Glomerular visceral epithelial cell (primary cell): ENCODE measurements at regions not wholly inside any gene's neighbourhood (a gene's known extent, or its start where the extent isn't known, plus 50 kb on each side); places are given as distances from the start of the nearest gene placed in this dataset.
"Not testable (repeated sequence)": the region's sequence is repeated elsewhere in the genome, so short reads cannot be mapped to it uniquely, and the experiment has no call there.

Source experiments
- DNase-seq: peaks from one replicate; pipeline ENCODE4 v3.0.0-alpha.2; 2016; ENCODE audit errors: extremely low spot score

DNA sequence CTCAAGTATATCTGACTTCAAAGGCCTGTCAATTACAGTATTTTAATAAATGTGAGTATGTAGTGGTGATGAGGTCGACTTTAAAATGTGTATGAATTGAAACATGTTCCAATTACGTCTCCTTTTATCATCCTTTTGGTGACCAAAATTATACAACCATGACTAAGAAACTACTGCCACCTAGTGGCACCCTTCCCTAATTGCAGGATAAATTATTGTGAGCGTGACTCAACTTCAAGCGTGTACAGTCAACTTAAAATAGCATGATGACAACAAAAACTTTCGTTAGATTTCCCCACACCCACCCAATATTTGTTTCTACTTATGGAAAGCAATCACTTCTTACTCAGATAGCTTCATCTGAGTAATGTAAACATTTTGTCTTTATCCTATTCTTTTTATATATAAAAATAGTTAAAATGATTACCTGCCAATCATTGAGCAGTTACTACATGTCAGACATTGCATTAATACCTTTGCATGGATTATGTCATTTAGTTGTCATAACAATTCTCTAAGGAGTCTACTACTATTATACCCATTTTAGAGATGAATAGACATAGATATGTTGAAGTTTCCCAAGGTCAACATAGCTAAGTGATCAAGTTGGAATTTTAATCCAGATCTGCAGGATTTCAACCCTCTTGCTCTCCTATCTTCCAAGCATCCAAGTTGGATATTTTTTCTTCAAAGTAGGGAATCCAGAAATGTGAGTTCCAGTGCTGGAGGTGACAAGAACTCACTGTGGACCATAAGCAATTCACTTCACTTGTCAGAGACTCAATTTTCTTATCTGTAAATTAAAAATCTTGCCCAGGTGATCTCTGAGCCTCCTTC is 106.0 kb downstream of the MEX3B start:
- no peak for DNase-seq

DNA sequence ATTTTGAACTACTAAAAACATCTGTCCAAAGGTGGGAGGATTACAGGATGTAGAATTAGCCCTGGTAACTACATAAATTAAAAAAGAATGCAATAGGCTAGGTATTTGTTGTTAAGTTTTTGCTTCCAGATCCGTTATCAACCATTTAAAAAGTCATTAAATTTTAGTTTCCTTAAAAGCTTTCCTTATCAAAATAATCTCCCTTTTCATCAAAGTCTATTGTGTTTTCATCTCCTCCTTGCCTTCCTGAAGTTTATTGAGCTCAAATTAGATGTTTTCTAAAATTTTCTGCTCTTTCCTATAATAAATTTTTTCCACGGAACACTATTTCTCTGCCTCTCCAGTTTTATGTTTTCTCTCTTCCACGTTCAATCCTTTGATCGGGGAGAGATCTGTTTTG is 108.6 kb downstream of the MEX3B start:
- no peak for DNase-seq

DNA sequence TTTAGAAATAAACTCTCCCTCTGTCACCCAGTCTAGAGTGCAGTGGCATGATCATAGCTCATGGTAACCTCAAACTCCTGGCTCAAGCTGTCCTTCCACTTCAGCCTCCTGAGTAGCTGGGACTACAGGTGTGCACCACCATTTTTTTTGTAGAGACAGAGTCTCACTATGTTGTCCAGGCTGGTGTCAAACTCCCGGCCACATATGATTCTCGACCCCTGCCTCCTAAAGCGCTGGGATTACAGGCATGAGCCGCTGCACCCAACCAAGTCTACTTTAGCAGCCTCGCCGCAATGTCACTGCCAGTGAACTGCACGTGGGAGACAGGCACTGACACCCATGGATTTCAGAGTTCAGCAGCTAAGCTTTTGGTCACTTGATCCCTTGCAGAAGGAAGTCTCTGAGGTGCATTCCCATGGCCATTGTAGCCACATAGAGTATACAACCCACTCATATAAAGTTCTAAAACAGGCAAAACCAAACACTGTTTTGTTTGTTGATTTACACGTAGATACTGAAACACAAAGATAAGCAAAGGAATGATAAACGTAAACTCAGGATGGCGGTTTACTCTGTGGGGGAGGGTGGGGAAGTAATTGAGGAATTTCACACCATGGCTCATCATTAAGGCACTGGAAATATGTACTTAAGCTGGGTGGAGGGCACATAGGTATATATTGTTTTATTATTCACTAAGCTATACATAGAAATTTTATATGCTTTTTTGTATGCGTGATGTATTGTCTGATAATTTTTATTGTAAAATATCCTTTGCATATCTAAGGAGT is 115.0 kb downstream of the MEX3B start:
- DNase-seq = no peak

DNA sequence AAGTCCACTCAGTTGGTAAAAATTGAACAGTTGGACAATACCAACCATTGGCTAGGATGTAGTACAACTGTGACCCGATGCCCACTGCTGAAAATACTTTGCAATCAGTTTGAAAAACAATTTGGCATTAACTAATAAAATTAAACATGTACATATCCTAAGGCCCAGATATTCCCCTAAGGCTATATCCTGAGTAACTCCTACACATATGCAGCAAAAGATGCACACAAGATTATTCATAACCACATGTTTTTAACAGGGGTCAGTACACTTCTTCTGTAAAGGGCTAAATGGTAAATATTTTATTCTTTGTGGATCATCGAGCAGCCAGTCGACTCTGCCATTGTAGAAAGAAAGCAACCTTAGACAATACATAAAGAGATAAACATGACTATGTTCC is 116.3 kb downstream of the MEX3B start:
- no peak for DNase-seq

DNA sequence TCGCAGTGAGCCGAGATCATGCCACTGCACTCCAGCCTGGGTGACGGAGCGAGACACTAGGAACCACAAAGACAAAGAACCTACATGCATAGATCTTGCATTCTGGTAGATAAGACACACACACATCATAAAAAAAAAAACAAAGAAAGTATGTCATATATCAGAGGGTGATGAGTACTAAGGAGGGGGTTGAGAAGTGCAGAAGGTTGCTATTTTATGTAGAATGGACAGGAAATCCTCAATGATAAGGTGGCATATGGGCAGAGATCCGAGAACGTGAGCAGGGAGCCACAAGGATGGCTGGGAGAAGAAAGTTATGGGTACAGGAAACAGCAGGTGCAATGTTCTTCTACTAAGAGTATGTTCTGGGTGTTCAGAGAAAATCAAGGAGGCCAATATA is 118.8 kb downstream of the MEX3B start:
- no peak for DNase-seq

DNA sequence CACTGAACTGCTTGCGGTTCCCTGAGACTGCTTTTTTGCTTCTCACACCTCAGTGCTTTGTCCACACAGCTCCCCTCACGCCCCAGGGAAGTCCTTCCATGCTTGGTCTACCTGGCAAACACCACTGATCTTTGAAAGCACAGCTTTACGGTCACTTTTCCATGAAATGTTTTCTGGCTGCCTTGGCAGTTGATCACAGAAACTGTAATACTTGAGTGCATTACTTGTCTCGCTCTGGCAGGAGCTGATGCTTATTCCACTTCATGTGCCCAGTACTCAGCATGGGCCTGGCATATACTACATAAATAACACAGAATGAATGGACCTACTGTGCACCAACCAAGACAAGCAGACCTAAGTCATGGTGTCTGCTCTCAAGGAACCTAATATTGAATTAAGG is 121.1 kb downstream of the MEX3B start:
- no peak for DNase-seq

DNA sequence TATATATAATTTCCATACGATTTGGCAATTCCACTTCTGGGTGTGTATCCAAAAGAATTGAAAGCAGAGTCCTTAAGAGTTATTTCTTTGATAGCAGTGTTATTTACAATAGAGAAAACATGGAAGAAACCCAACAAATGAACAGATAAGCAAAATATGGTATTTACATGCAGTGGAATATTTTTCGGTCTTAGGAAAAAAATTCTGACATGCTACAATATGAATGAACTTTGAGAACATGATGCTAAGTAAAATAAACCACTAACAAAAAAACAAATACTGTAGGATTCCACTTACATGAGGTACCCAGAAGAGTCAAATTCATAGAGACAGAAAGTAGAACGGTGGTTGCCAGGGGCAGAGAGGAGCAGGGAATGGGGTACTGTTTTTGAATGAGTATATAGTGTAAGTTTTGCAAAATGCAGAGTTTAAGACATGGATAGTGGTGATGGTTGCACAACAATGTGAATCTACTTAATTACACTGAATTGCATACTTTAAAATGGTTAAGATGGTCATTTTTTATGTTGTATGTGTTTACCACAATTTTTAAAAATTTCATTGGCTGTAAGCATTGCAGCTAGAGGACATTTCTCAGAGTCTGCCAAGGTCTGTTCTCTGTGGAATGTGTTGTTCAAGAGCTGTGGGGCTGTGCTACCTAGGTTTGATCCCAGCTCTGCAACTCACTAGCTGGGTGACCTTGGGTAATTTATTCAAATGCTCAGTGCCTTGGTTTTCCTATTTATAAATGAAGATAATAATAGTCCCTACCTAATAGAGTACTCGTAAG is 122.1 kb downstream of the MEX3B start:
- DNase-seq = no peak

DNA sequence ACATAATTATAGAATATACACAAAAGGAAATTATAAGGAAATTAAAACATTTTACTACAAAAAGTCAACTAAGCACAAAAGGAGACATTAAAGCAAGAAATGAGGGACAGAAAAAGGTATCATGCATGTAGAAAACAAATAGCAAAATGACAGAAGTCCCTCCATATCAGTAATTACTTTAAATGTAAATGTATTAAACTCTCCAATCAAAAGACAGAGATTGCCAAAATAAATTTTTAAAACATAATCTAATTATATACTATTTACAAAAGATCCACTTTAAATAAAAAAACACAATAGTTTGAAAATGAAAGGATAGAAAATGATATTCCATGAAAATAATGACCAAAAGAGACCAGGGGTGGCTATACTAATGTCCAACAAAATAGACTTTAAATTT is 123.7 kb downstream of the MEX3B start:
- no peak for DNase-seq

DNA sequence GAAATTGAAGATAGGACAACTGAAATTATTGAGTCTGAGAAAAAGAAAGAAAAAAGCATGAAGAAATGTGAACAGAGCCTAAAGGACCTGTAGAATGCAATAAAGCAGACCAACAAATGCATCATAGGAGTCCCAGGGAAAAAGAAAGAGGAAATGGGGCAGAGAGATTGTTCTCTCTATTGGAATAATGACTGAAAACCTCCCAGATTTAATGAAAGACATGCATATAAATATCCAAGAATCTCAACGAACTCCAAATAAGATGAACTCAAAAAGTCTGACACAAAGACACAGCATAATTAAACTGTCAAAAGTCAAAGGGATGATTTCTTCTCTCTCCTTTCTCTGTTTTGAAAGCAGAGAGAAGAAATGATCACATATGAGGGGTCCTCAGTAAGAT is 124.7 kb downstream of the MEX3B start:
- no peak for DNase-seq

DNA sequence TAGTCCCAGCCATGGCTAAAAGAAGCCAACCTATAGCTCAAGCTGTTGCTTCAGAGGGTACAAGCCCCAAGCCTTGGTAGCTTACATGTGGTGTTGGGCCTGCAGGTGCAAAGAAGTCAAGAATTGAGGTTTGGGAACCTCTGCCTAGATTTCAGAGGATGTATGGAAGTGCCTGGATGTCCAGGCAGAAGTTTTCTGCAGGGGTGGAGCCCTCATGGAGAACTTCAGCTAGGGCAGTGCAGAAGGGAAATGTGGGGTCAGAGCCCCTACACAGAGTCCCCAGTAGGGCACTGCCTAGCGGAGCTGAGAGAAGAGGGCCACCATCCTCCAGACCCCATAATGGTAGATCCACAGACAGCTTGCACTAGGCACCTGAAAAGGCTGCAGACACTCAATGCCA is 127.1 kb downstream of the MEX3B start:
- DNase-seq = not testable (repeated sequence)

DNA sequence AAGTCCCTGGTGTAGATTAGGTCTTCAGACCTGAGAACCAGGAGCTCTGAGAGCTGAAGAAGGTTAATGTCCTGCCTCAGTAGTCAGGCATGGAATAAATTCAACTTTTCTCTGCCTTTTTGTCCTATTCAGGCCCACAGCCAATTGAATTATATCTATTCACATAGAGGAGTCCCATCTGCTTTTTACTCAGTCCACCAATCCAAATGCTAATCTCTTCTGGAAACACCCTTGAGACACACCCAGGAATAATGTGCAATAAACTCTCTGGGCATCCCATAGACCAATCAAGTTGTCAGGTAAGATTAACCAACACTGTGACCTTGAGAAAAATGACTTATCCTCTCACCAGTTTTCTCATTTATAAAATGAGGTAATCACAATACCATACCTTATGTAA is 129.4 kb downstream of the MEX3B start:
- DNase-seq = no peak

DNA sequence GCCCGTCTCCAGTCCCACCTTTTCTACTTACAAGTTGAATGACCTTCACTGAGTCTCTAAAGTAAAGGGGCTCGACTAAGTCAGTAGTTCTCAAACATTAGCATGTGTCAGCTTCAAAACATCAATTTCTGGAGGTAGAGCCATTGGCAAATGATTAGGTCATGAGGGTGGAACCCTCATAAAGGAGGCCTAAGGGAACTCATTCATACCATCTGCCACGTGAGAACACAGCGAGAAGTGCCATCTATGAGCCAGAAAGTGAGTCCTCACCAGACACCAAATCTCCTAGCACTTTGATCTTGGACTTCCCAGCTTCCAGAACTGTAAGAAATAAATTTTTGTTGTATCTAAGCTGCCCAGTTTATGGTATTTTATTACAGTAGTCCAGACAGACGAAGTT is 129.8 kb downstream of the MEX3B start:
- no peak for DNase-seq

DNA sequence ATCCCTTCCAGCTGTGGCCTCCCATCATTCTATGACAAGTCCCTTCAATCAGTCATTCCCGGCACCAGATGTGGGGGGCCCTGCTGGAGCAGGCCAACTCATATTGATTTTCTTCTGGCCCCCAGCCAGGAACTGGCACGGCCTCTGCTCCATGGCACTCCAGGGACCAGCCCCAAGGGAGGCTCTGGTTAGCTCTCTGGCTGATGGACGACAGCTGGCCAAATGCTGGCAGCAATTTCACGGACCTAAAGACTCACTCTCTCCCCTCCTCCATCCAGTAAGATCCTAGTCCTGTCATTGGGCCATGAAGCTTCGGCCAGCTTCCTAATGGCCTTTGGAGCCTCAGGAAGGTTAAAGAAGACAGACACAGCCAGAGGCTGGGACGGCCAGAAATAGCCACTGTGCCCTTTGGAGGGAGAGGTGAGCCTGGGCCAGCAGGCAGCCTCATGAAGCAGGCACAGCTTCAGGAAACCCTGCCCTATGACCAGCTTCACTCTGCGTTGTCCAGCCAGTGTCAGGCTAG is 131.0 kb downstream of the MEX3B start:
- DNase-seq = no peak

DNA sequence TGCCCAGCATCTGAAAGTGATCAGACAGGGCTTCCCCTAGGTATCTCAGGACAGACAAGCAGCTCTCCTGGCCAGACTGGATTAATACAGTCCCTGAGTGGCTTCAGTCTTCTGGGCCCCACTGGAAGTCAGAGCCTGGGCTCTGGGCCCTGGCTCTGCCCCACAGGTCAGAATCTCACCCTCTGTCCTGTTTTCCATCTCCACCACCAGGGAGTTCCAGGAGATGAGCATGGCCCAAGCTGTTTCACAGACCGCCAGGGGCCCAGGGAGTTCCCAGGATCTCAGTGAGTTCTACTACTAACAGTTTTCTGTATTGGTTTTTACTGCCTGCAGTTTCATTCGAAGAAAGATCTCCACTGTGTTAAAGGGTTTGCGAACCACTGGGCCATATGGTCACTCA is 131.5 kb downstream of the MEX3B start:
- DNase-seq = no peak

DNA sequence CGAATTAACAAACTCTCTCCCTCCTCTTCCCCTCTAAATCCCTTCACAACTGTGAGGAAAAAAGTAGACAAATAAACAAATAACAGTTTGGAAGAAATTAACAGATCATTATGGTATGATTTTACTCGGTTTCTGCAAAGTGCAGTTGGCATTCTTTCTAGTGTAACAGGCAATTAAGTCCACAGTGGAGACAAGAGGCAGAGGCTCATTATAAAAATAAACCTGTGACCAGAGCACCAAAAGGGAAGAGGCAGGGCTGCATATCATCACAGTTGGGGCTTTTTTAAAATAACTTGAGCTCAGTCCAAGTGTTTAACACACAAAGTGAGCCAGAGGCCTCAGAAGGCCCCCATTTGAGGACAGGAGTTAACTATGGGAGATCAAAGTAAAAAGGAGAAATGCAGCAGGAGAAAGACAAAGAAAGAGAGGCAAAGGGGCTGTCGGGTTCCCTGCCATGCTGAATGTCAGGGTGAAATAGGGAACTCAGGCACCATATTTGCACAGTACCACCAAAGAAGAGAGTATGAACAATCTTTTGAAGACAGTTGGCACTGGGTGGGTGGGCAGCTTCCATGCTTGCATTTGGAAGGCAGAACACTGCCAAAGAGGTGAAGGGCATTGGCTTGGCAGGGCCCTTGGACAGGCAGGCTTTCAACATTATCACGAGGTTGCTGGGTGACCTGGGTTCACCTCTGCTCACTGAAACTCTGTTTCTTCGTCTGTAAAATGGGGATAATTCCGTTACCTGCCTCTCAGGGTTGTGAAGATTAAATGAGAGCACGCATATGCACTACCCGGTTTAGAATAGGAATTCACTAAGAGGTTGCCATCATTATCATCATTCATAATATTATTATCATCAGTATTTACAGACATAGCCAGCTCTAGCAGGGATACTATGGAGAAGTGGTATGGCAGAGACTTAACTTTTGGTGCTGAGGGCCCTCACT is 134.5 kb downstream of the MEX3B start:
- no peak for DNase-seq

DNA sequence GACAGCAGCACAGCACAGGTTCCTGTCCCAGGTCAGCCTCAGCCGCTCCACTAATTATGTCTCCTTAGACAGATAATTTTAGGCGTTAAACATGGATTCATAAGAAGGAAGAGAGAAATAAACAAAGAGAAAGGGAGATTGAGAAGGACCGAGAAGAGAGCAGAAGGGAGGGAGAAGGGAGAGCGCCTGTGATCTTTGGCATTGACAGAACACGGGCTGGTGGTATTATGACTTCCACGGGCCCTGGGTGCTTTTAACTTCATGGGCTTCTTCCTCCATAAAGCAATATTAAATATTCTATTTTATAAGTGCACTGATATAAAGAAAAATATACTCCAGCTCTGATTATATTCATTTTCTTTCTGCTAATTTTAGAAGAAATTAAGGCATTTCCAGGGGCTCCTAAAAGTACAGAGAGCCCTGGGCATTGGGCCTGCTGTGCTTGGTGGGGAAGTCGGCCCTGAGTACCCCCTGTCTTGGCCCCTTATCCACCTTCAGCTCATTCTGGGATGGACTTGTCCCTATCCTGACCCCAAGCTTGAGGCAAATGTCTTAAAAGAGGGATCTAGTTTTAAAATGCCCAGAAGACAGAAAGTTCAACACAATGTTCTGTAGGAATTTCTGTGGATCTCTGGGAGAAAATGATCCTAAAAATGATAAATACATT is 135.3 kb downstream of the MEX3B start:
- no peak for DNase-seq

DNA sequence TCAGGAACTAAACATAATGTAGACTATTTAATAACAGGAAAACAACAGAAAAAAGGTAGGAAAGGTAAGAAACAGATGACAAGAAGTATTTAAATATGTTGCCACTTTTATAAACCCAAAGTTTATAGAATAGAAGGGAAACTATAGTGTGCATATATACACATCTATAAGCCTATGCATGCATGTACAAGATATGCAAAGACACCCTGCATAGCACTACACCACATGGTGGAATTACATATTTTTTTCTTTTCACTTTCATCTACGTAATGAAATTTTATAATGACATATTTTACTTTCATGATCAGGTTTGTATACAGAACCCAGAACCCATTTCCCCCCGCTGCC is 136.8 kb downstream of the MEX3B start:
- no peak for DNase-seq

DNA sequence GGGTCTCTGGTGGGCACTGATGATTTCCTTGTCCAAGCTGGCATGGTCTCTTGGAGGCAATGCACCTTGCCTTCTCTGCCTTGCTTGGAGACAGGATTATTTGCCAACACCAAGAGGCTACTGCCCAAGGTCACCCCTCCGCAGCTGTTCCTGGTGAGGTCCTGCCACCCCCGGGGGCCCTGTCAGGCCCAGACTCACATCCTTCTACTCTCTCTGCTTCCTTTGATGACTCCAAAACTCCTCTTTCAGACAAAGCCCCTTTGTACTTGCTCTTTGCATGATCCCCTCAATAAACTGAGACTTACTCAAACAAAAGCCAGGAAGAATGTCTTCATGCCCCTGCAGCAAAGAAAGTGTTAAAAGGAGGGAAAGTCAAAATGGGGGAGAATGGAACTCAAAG is 137.7 kb downstream of the MEX3B start:
- DNase-seq = no peak

DNA sequence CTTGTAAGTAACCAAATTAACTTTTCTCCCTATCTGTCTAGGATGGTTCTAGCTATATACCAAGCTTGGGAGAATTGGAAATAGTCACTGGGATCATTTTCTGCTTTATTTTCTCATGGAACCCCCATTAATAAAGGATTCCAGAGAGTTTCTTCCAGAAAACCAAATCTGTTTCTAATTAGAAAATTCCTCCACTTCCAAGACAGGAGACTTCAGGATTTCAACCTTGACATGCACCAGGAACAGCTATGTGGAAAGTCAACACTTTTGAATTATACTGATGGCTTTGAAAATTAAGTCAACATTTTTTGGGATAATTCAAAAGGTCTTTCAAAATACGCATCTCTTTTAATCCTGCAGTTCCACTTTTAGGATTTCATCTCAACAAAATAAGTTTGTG is 138.3 kb downstream of the MEX3B start:
- no peak for DNase-seq

DNA sequence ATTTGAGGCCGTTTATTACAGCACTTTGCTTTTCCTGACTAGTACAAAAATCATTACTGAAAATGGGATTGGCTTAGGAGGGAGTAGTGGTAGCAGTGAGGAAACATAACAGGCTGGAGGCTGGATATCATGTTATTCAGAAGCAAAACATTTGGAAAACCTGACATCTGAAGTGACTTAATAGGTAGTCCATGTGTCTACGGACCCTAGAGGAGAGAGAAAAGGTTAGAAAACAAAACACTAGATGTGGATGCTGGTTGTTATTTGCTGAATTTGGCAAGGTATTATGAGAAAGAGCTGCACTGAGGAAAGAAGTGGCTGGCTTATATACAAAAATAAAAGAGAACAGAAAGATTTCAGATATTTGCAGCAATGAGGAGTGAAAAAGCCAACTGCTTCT is 139.9 kb downstream of the MEX3B start:
- DNase-seq = no peak

DNA sequence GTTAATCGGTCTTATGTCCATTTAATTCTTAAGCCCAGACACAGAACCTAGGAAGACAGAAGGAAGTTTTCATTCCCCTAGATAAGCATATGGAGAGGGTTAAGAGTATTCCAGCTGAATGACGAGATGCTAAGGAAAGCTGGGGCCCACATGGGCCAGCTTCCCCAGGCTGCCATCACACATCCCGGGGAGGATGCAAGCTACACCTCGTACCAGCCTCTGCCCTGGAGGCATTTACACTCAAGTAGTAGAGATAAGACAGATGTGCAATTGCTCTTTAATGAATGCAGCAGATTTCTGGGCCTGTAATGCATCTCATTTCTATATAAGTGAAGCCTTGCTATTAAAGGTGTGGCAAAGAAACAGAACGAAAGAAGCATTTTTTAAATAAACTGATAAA is 144.5 kb downstream of the MEX3B start:
- no peak for DNase-seq
